Astrocyte (in vitro differentiated cells and primary cell): ENCODE measurements at regions not wholly inside any gene's neighbourhood (a gene's known extent, or its start where the extent isn't known, plus 50 kb on each side); places are given as distances from the start of the nearest gene placed in this dataset.

Source experiments
- DNase-seq: peaks from one replicate; pipeline ENCODE4 v3.0.0-alpha.2; 2010; ENCODE audit warnings: low read depth
- FAIRE-seq: peaks from 2 replicates; lab custom pipeline; 2011; peaks lifted over from hg19 to GRCh38; lab: Jason Lieb, UNC
- H2AFZ ChIP-seq: 2 replicates; pipeline ENCODE4 v1.6.0; 2012; ENCODE audit warnings: low read depth, low read length, inconsistent platforms
- H3K27ac ChIP-seq: 2 replicates; pipeline ENCODE4 v1.5.1; 2011; ENCODE audit warnings: low read depth, low read length, inconsistent platforms
- H3K27me3 ChIP-seq: 2 replicates; pipeline ENCODE4 v1.6.0; 2011; ENCODE audit warnings: low read length, inconsistent platforms; ENCODE audit not compliant: insufficient read depth
- H3K36me3 ChIP-seq: 2 replicates; pipeline ENCODE4 v1.5.1; 2011; ENCODE audit warnings: low read length, inconsistent platforms; ENCODE audit not compliant: insufficient read depth
- H3K4me1 ChIP-seq: 2 replicates; pipeline ENCODE4 v1.5.1; 2011; ENCODE audit warnings: low read length, inconsistent platforms; ENCODE audit not compliant: insufficient read depth
- H3K4me2 ChIP-seq: 2 replicates; pipeline ENCODE4 v1.6.0; 2012; ENCODE audit warnings: low read length, inconsistent platforms
- H3K4me3 ChIP-seq: 2 replicates; pipeline ENCODE4 v1.5.1; 2011; ENCODE audit warnings: low read depth, mild to moderate bottlenecking, low read length, inconsistent platforms; ENCODE audit not compliant: insufficient read depth
- H3K79me2 ChIP-seq: 2 replicates; pipeline ENCODE4 v1.6.0; 2012; ENCODE audit warnings: mild to moderate bottlenecking, low read length, inconsistent platforms; ENCODE audit not compliant: insufficient read depth
- H3K9ac ChIP-seq: 2 replicates; pipeline ENCODE4 v1.6.0; 2012; ENCODE audit warnings: mild to moderate bottlenecking, low read length, inconsistent platforms
- H3K9me3 ChIP-seq: 2 replicates; pipeline ENCODE4 v1.5.1; 2012; ENCODE audit warnings: low read depth, mild to moderate bottlenecking, low read length, inconsistent platforms; ENCODE audit not compliant: insufficient read depth
- H4K20me1 ChIP-seq: 2 replicates; pipeline ENCODE4 v1.6.0; 2012; ENCODE audit warnings: low read length, inconsistent platforms; ENCODE audit not compliant: insufficient read depth
- H3K27ac Mint-ChIP-seq: one replicate; pipeline ENCODE4 v1.8.0; 2021; ENCODE audit warnings: mild to moderate bottlenecking, mixed read lengths; ENCODE audit not compliant: unreplicated experiment
- H3K27me3 Mint-ChIP-seq: one replicate; pipeline ENCODE4 v1.8.0; 2021; ENCODE audit warnings: low read depth, mixed read lengths; ENCODE audit not compliant: unreplicated experiment
- H3K36me3 Mint-ChIP-seq: one replicate; pipeline ENCODE4 v1.8.0; 2021; ENCODE audit warnings: low read depth, mixed read lengths; ENCODE audit not compliant: unreplicated experiment
- H3K4me1 Mint-ChIP-seq: one replicate; pipeline ENCODE4 v1.8.0; 2021; ENCODE audit warnings: low read depth, mixed read lengths; ENCODE audit not compliant: unreplicated experiment
- H3K4me3 Mint-ChIP-seq: one replicate; pipeline ENCODE4 v1.8.0; 2021; ENCODE audit warnings: mild to moderate bottlenecking, moderate library complexity, mixed read lengths; ENCODE audit not compliant: unreplicated experiment
- H3K9me3 Mint-ChIP-seq: one replicate; pipeline ENCODE4 v1.8.0; 2021; ENCODE audit warnings: mild to moderate bottlenecking, mixed read lengths; ENCODE audit not compliant: unreplicated experiment
- EZH2 ChIP-seq: IDR thresholded peaks from 2 replicates; pipeline ENCODE4 v1.6.1; 2012; ENCODE audit warnings: mild to moderate bottlenecking, low read length, inconsistent platforms; ENCODE audit not compliant: insufficient read depth
- TF ChIP-seq, protein P1 (sequence below): IDR thresholded peaks from 2 replicates; pipeline ENCODE4 v1.5.1; 2011; ENCODE audit warnings: low read depth, mild to moderate bottlenecking, inconsistent platforms, low read length, moderate library complexity; ENCODE audit not compliant: insufficient read depth

- Histone ChIP-seq H3K27ac (no peak overlapping the region), H3K79me2 (no peaks in the 10 kb centered on the region), H4K20me1 (no peaks in the 10 kb centered on the region), H3K4me1 (no peaks in the 10 kb centered on the region), H3K4me3 (no peak overlapping the region), H3K9ac (no peak overlapping the region), H3K9me3 (no peaks in the 10 kb centered on the region), H3K27me3 (no peaks in the 10 kb centered on the region), H3K4me2 (no peak overlapping the region), H3K36me3 (no peaks in the 10 kb centered on the region), H2AFZ (no peak overlapping the region)
- no peaks in the 10 kb centered on the region for H3K27me3 Mint-ChIP-seq
- FAIRE-seq = no peak
- TF ChIP-seq, protein P1, sequence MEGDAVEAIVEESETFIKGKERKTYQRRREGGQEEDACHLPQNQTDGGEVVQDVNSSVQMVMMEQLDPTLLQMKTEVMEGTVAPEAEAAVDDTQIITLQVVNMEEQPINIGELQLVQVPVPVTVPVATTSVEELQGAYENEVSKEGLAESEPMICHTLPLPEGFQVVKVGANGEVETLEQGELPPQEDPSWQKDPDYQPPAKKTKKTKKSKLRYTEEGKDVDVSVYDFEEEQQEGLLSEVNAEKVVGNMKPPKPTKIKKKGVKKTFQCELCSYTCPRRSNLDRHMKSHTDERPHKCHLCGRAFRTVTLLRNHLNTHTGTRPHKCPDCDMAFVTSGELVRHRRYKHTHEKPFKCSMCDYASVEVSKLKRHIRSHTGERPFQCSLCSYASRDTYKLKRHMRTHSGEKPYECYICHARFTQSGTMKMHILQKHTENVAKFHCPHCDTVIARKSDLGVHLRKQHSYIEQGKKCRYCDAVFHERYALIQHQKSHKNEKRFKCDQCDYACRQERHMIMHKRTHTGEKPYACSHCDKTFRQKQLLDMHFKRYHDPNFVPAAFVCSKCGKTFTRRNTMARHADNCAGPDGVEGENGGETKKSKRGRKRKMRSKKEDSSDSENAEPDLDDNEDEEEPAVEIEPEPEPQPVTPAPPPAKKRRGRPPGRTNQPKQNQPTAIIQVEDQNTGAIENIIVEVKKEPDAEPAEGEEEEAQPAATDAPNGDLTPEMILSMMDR = no peak
- TF ChIP-seq EZH2 = no peak
- H3K4me1 Mint-ChIP-seq = no peaks in the 10 kb centered on the region
- DNase-seq = no peak
- peaks cover 6% of the 10 kb centered on the region for H3K9me3 Mint-ChIP-seq
- H3K4me3 Mint-ChIP-seq = no peak overlapping the region
- H3K27ac Mint-ChIP-seq = no peak overlapping the region
- H3K36me3 Mint-ChIP-seq = no peaks in the 10 kb centered on the region
These were observed 117.8 kb upstream of the FAM174B start for GRCh38 chr15:92773340-92773739.

DNA sequence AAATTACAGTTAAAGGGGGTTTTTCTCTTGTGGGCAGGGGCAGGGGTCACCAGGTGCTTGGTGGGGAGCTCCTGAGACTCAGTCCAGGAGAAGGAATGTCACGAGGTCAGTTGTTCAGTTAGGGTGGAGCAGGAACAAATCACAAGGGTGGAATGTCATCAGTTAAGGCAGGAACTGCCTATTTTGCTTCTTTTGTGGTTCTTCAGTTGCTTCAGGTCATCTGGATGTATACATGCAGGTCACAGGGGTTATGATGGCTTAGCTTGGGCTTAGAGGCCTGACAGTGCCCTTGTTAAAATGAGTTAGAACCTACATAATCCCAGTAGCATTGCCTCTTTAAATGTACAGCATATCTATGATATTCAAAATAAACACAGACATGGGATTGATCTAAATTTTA is 120.2 kb upstream of the CHD2 start:
- no peaks in the 10 kb centered on the region for H3K36me3 ChIP-seq
- no peaks in the 10 kb centered on the region for H3K4me1 ChIP-seq
- Mint-ChIP-seq H3K27ac (no peak overlapping the region), H3K9me3 (no peaks in the 10 kb centered on the region), H3K36me3 (no peaks in the 10 kb centered on the region), H3K27me3 (no peaks in the 10 kb centered on the region), H3K4me1 (peaks cover 4% of the 10 kb centered on the region), H3K4me3 (no peak overlapping the region)
- no peak overlapping the region for H2AFZ ChIP-seq
- H3K27ac ChIP-seq = no peak overlapping the region
- H4K20me1 ChIP-seq = no peaks in the 10 kb centered on the region
- FAIRE-seq (no peak), DNase-seq (no peak)
- no peaks in the 10 kb centered on the region for H3K79me2 ChIP-seq
- H3K9me3 ChIP-seq = no peaks in the 10 kb centered on the region
- H3K9ac ChIP-seq = no peak overlapping the region
- H3K27me3 ChIP-seq = no peaks in the 10 kb centered on the region
- no peak for TF ChIP-seq EZH2
- TF ChIP-seq, protein P1 = no peak
- H3K4me2 ChIP-seq = no peak overlapping the region
- H3K4me3 ChIP-seq = no peak overlapping the region

DNA sequence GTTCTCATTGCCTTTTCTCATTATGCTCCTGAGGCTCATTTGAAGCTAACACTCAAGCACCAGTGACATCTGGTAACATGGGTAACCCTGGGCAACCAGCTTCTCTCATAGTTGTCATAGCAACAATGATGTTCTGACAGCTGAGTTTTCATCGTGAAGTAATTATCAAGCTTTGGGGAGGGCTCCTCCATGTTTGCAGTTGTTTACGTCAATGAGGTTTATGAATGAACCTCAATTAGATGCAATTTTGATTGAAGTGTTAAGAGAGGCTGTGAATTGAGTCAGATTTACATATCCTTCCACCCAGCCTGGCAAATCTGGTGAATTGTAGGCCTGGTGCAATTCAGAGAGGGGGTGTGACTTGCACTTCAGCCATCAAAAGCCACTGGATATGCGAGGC is 119.3 kb upstream of the CHD2 start:
- TF ChIP-seq EZH2 = no peak
- TF ChIP-seq, protein P1 = no peak
- H3K4me3 Mint-ChIP-seq = no peak overlapping the region
- H3K27me3 ChIP-seq = no peaks in the 10 kb centered on the region
- H4K20me1 ChIP-seq = no peaks in the 10 kb centered on the region
- H3K4me2 ChIP-seq = no peak overlapping the region
- H2AFZ ChIP-seq = no peak overlapping the region
- no peaks in the 10 kb centered on the region for H3K36me3 ChIP-seq
- no peaks in the 10 kb centered on the region for H3K27me3 Mint-ChIP-seq
- H3K27ac Mint-ChIP-seq = no peak overlapping the region
- no peaks in the 10 kb centered on the region for H3K36me3 Mint-ChIP-seq
- no peak overlapping the region for H3K4me3 ChIP-seq
- H3K4me1 ChIP-seq = no peaks in the 10 kb centered on the region
- H3K79me2 ChIP-seq = no peaks in the 10 kb centered on the region
- H3K9me3 ChIP-seq = no peaks in the 10 kb centered on the region
- H3K4me1 Mint-ChIP-seq = peaks cover 4% of the 10 kb centered on the region
- no peak overlapping the region for H3K9ac ChIP-seq
- no peak for DNase-seq
- no peak for FAIRE-seq
- H3K9me3 Mint-ChIP-seq = no peaks in the 10 kb centered on the region
- H3K27ac ChIP-seq = no peak overlapping the region
